GM18861 (cell line): ENCODE measurements at regions not wholly inside any gene's neighbourhood (a gene's known extent, or its start where the extent isn't known, plus 50 kb on each side); places are given as distances from the start of the nearest gene placed in this dataset.
"Not testable (repeated sequence)": the region's sequence is repeated elsewhere in the genome, so short reads cannot be mapped to it uniquely, and the experiment has no call there.

Source experiments
- ATAC-seq: cut with Tn5 transposase; IDR thresholded peaks from one replicate; pipeline ENCODE4 v1.9.1; 2021; ENCODE audit not compliant: unreplicated experiment

GRCh38 chr5:33136785-33137184 lies 304.0 kb upstream of the TARS1 start:
- ATAC-seq, result no peak

- ATAC-seq, result not testable (repeated sequence)
Measured at GRCh38 chr5:33138145-33138544, 302.6 kb upstream of the TARS1 start.

GRCh38 chr5:33143405-33144123 lies 297.2 kb upstream of the TARS1 start:
- no peak for ATAC-seq

GRCh38 chr5:33146881-33147280 lies 293.9 kb upstream of the TARS1 start:
- no peak for ATAC-seq

GRCh38 chr5:33148076-33148513 lies 292.7 kb upstream of the TARS1 start:
- ATAC-seq, result no peak

DNA sequence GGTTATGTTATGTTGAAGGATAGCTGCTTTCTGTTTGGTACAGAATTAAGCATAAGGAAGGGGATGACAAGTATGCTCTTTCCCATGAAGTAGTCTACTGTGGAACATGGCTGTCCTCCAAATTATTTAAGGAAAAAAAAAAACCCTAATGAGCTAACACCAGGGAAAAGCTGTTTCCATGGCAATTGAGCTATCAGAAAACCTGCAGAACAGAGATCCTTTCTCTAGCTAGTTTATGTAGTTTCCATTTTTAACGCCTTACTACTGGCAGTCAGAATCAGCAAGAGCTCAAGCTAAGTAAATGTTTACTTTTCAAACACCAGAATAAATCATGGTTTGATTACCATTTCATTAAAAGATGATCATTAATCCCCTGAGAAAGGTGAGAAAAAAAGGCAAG lies 287.4 kb upstream of the TARS1 start:
- no peak for ATAC-seq

GRCh38 chr5:33153831-33154230 lies 286.9 kb upstream of the TARS1 start:
- no peak for ATAC-seq

DNA sequence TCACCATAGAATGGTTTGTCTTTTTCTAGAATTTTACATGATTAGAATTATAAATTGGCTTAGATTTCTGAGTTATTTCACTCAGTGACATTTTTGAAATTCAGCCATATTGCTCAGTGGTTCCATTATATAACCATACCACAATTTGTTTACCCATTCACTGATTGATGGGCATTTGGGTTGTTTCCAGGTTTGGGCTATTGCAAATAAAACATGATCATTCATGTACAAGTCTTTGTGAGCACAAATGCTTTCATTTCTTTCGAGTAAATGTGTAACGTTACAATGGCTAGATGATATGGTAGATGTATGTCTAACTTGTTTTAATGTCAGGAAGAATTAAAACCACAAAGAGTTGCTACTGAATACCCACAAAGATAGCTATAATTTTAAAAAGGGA lies 279.9 kb upstream of the TARS1 start:
- no peak for ATAC-seq

DNA sequence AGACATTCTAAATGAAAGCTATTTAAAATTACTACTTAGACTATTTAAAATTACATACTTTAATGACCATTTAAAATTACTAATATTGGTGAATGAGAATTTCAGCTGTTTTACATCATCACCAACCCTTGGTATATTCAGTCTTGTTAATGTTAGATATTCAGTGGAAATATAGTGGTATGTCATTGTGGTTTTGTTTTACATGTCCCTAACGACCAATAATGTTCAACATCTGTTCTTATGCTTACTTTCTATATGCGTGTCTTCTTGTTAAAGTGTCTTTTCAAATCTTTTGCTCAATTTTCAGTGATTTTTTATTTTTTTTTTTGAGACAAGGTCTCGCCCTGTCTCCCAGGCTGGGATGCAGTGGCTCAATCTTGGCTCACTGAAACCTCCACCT lies 279.3 kb upstream of the TARS1 start:
- no peak for ATAC-seq

- no peak for ATAC-seq
Measured at GRCh38 chr5:33162057-33162456, 278.7 kb upstream of the TARS1 start.

GRCh38 chr5:33166522-33166921 lies 274.2 kb upstream of the TARS1 start:
- no peak for ATAC-seq

DNA sequence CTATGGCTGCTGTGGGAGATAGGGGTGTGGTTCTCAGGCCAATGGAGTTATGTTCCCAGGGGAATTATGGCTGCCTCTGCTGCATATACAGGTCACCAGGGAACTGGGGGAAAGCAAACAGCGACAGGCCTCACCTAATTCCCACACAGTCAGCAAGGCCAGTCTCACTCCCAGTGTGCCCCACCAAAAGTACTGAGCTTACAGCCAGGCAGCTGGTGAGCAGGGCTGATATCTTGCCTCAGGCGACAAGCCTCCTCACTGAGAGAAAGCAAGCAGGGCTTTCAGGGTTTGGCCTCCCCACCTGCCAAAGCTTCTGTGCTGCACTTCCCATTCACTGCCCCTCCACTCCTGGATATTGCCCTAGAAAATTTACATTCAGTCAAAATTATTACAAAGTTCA lies 273.8 kb upstream of the TARS1 start:
- no peak for ATAC-seq

DNA sequence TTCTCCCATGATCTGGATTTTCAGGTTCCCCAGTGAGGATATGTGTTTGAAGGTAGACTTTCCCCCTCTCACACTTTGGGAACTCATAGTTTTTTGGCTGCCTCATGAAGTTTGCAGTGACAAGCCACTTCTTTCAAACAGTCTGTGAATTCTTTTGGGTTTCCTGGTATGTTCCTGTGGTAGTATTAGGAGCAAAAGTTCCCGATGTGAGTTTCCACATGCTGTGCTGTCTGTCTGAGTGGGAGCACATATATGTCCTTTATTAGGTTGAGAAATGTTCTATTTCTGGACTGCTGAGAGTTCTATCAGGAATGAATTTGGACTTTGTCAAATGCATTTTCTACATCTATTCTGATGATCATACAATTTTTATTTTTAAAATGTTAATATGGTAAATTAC lies 273.2 kb upstream of the TARS1 start:
- no peak for ATAC-seq

DNA sequence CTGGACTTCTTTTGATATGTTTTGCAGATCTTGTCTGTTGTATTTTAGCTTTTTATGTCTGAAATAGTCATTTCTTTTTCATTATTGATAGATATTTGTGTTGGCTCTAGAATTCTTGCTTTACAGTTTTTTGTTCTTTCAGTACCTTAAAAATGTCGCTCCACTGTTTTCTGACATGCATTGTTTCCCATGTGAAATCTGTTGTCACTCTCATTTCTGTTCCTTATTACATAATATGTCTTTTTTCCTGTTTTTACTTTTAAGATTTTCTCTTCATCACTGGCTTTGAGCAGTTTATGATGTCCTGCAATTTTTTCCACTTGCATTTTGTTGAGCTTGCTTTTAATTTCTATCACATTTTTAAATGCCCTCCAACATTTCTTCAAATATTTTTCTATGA lies 270.4 kb upstream of the TARS1 start:
- no peak for ATAC-seq

DNA sequence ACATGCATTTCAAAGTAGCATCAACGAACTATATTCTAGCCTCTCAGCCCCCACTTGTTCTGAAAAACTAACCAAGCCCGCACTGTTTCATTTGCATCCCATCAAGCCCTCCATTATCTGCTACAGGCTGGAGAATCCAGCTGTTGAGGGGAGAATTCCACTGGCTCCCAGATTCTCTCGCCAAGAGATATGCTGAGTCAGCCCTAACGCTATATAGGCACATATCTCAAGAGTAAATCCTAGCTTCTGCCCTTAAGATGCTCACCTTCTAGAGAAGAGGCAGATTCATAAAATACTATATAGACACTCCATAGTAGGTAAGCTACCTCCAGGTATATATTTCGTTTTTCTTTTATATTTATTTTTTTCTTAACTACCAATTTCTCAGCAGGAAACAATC lies 266.4 kb upstream of the TARS1 start:
- no peak for ATAC-seq

- no peak for ATAC-seq
Measured at GRCh38 chr5:33179301-33179700, 261.5 kb upstream of the TARS1 start.

DNA sequence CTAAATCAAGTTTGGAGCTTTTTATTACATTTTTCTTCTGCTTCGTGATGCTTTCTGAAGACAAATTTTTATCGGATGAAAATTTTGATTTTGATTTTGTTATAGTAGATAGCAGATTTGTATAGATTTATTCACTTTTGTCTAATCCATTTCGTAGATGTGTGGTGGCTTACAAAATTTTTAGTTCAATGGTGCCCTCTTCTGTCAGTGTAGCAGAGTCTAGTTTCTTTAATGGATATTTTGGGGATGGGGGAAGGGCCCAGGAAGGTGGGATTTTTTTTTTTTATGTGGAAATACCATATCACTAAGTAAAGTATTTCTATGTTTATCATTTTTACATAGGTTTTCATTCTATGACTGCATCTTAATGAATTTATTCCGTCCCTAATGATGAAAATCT lies 259.9 kb upstream of the TARS1 start:
- ATAC-seq, result no peak

GRCh38 chr5:33182986-33183385 lies 257.8 kb upstream of the TARS1 start:
- no peak for ATAC-seq

DNA sequence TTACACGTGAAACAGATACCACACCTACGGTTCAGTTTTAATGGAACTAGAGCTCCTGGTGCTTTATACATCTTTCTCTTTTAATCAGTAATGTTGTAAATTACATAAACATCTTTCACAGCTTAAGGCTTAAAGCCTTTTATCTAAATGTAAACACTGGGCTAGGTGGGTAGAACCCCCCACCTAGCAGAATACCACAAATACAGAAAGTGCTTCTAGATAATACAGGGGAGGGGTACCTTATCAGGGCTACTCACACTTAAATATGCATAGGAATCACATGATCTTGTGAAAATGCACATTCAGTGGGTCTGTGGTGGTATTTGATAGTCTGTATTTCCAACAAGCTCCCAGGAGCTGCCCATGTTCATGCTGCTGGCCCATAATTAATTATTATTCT lies 256.4 kb upstream of the TARS1 start:
- no peak for ATAC-seq

- no peak for ATAC-seq
Measured at GRCh38 chr5:33188089-33188488, 252.7 kb upstream of the TARS1 start.

DNA sequence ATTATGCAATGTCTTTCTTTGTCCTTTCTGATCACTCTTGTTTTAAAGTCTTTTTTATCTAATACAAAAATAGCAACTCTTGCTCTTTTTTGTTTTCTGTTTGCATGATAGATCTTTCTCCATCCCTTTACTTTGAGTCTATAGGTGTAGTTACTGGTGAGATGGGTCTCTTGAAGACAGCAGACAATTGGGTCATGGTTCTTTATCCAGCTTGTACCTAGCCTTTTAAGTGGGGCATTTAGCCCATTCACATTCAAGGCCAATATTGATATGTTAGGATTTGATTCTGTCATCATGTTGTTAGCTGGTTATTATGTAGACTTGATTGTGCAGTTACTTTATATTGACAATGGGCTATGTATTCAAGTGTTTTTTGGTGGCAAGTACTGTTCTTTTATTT lies 245.9 kb upstream of the TARS1 start:
- ATAC-seq, result no peak

DNA sequence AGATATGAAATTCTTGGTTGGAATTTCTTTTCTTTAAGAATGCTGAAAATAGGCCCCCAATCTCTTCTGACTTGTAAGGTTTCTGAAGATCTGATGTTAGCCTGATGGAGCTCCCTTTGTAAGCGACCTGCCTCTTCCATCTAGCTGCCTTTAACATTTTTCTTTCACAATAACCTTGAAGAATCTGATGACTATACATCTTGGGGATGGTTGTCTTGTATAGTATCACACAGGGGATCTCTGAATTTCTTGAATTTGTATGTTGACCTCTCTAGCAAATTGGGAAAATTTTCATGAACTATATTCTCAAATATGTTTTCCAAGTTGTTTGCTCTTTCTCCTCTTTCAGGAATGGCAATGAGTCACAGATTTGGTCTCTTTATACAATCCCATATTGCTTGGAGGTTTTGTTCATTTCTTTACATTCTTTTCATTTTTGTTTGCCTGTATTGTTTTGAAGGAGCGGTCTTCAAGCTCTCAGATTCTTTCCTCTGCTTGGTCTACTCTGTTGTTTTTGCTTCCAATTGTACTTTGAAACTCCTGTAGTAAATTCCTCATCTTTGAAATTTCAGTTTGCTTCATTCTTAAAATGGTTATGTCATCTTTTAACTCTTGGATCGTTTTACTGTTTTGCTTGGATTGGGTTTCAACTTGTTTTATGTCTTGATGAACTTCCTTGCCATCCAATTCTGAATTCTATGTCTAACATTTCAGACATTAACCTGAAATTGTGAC lies 245.2 kb upstream of the TARS1 start:
- ATAC-seq, result no peak

DNA sequence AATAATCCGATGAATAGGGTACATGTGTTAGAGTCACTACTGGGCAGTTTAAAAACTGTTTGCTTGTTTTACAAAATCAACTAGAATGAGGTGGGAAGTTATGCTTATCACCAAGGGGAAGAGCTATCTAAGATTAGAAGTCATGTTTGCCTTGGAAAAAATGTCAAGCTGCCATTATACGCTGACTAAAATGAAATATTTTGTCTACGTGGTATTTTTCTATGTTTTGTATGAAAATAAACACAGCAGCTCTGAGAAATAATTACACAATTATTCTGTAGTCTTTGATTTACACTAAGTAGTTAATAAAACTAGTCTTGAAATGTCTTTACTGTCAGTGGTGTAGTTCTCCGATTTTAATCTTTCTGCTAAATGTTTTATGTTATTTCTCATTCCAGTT lies 241.9 kb upstream of the TARS1 start:
- ATAC-seq, result no peak
